ENCODE measurements at regions not wholly inside any gene's neighbourhood (a gene's known extent, or its start where the extent isn't known, plus 50 kb on each side); places are given as distances from the start of the nearest gene placed in this dataset.
"Not testable (repeated sequence)": the region's sequence is repeated elsewhere in the genome, so short reads cannot be mapped to it uniquely, and the experiment has no call there.

GRCh38 chr18:46229641-46230040 is 125.5 kb downstream of the HAUS1 start:
- DNase-seq = not testable (repeated sequence)

GRCh38 chr18:46236156-46236555 is 132.0 kb downstream of the HAUS1 start:
- no peak for DNase-seq

GRCh38 chr18:46237891-46238290 is 133.7 kb downstream of the HAUS1 start:
- no peak for DNase-seq

GRCh38 chr18:46239549-46239948 is 135.4 kb downstream of the HAUS1 start:
- DNase-seq = no peak

GRCh38 chr18:46239998-46240397 is 135.8 kb downstream of the HAUS1 start:
- DNase-seq = no peak

GRCh38 chr18:46241393-46241792 is 137.2 kb downstream of the HAUS1 start:
- DNase-seq = not testable (repeated sequence)

- no peak for DNase-seq
Measured at GRCh38 chr18:46242183-46242582, 138.0 kb downstream of the HAUS1 start.

GRCh38 chr18:46243095-46243494 is 138.9 kb downstream of the HAUS1 start:
- DNase-seq = no peak

GRCh38 chr18:46243673-46244072 is 139.5 kb downstream of the HAUS1 start:
- no peak for DNase-seq

- no peak for DNase-seq
Measured at GRCh38 chr18:46246101-46246500, 141.9 kb downstream of the HAUS1 start.

GRCh38 chr18:46247942-46248341 is 143.8 kb downstream of the HAUS1 start:
- DNase-seq = no peak

- DNase-seq = peak in 4 of 5 donors; percentile 34 to 94 (median 42)
Measured at GRCh38 chr18:46250084-46250811, 146.1 kb downstream of the HAUS1 start.

- no peak for DNase-seq
Measured at GRCh38 chr18:46250812-46251173, 146.6 kb downstream of the HAUS1 start.

- no peak for DNase-seq
Measured at GRCh38 chr18:46252759-46253158, 148.6 kb downstream of the HAUS1 start.

- no peak for DNase-seq
Measured at GRCh38 chr18:46253498-46253897, 149.3 kb downstream of the HAUS1 start.

GRCh38 chr18:46256078-46256477 is 151.9 kb downstream of the HAUS1 start:
- no peak for DNase-seq

GRCh38 chr18:46257366-46257765 is 153.2 kb downstream of the HAUS1 start:
- no peak for DNase-seq

- no peak for DNase-seq
Measured at GRCh38 chr18:46260016-46260878, 156.1 kb downstream of the HAUS1 start.

GRCh38 chr18:46260879-46261143 is 156.6 kb downstream of the HAUS1 start:
- DNase-seq = no peak

GRCh38 chr18:46261799-46262198 is 157.6 kb downstream of the HAUS1 start:
- no peak for DNase-seq

GRCh38 chr18:46262856-46263255 is 158.7 kb downstream of the HAUS1 start:
- no peak for DNase-seq

- DNase-seq = peak in 1 of 5 donors; percentile 20
Measured at GRCh38 chr18:46264255-46264654, 160.1 kb downstream of the HAUS1 start.

GRCh38 chr18:46265196-46266156 is 161.3 kb downstream of the HAUS1 start:
- peak in 1 of 5 donors; percentile 28 for DNase-seq
